Activated naive CD8-positive, alpha-beta T cell treated with anti-CD3 and anti-CD28 coated beads for 36 hours (primary cell): ENCODE measurements at regions not wholly inside any gene's neighbourhood (a gene's known extent, or its start where the extent isn't known, plus 50 kb on each side); places are given as distances from the start of the nearest gene placed in this dataset.
"Not testable (repeated sequence)": the region's sequence is repeated elsewhere in the genome, so short reads cannot be mapped to it uniquely, and the experiment has no call there.

Source experiments
- DNase-seq: peaks from one replicate; pipeline ENCODE4 v3.0.0; 2021
- H3K27ac Mint-ChIP-seq: one replicate; pipeline ENCODE4 v1.8.0; 2022; ENCODE audit warnings: mild to moderate bottlenecking, moderate library complexity, mixed read lengths
- H3K27me3 Mint-ChIP-seq: one replicate; pipeline ENCODE4 v1.8.0; 2022; ENCODE audit warnings: mild to moderate bottlenecking, mixed read lengths
- H3K36me3 Mint-ChIP-seq: one replicate; pipeline ENCODE4 v1.8.0; 2021; ENCODE audit warnings: mild to moderate bottlenecking, mixed read lengths
- H3K4me1 Mint-ChIP-seq: one replicate; pipeline ENCODE4 v1.8.0; 2021; ENCODE audit warnings: mixed read lengths
- H3K4me3 Mint-ChIP-seq: one replicate; pipeline ENCODE4 v1.8.0; 2022; ENCODE audit warnings: mild to moderate bottlenecking, moderate library complexity, mixed read lengths
- H3K9me3 Mint-ChIP-seq: one replicate; pipeline ENCODE4 v1.8.0; 2022; ENCODE audit warnings: mixed read lengths

GRCh38 chr21:36603221-36603620 lies 95.7 kb upstream of the SIM2 start:
- Mint-ChIP-seq H3K4me3 (no peak overlapping the region), H3K27me3 (no peaks in the 10 kb centered on the region), H3K27ac (peak overlapping the region; percentile 63), H3K36me3 (no peaks in the 10 kb centered on the region), H3K4me1 (peaks cover 14% of the 10 kb centered on the region), H3K9me3 (peaks cover 1% of the 10 kb centered on the region)
- DNase-seq, result no peak

GRCh38 chr21:36605426-36605825 lies 93.5 kb upstream of the SIM2 start:
- Mint-ChIP-seq H3K27me3 (no peaks in the 10 kb centered on the region), H3K4me3 (no peak overlapping the region), H3K27ac (no peak overlapping the region), H3K9me3 (peaks cover 6% of the 10 kb centered on the region), H3K36me3 (no peaks in the 10 kb centered on the region), H3K4me1 (peaks cover 14% of the 10 kb centered on the region)
- no peak for DNase-seq

DNA sequence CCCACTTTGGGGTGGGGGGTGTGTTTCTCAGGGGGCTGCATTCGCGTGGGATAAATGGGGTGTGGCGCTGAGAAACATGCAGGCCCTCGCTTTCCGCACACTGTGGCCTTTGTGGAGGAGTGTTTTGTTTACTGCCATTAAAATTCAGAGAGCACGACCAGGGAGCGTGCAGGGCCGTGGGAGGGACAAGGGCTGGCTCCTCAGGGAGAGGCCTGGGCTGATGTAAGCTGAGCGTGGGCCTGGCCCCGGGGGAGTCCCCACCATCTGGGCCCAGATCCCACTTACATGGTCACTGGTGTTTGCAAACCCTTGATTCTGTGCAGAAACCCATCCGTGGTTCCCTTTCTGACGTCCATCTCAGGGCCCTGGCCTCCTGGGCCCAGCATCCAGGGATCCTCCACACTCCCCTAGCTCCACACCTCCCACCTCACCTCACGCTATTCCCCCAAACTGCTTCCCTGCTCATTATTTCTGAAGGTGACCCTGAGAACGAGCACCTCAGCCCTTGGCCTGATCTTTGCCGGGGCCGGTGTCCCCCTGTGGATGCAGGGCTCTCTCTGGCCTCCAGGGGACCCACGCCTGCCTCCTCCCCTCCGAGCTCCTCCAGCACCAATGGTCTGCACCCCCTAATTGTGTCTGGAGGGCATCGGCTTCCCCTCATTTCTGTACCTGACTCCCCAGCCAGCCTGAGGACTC lies 92.5 kb upstream of the SIM2 start:
- H3K4me3 Mint-ChIP-seq, result no peak overlapping the region
- H3K36me3 Mint-ChIP-seq, result no peaks in the 10 kb centered on the region
- no peaks in the 10 kb centered on the region for H3K27me3 Mint-ChIP-seq
- H3K4me1 Mint-ChIP-seq, result peaks cover 14% of the 10 kb centered on the region
- peaks cover 6% of the 10 kb centered on the region for H3K9me3 Mint-ChIP-seq
- DNase-seq, result no peak
- no peak overlapping the region for H3K27ac Mint-ChIP-seq

DNA sequence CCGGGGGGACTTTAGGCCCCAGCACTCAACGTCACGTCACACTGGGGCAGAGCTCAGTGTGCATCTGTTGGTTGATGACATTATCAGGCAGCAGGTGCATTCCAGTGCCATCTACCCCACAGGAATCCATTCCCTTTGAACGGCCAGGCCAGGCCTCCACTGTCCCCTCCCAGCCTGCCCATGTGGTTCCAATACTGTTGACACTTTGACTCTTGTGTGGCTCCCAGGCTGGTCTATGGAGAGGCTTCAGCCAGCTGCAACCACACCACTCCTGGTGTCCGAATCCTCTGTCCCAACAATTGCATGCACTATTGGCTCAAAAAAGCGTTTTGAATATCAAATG lies 92.0 kb upstream of the SIM2 start:
- H3K9me3 Mint-ChIP-seq, result peaks cover 6% of the 10 kb centered on the region
- H3K4me1 Mint-ChIP-seq, result peaks cover 14% of the 10 kb centered on the region
- no peak for DNase-seq
- H3K27me3 Mint-ChIP-seq, result no peaks in the 10 kb centered on the region
- no peaks in the 10 kb centered on the region for H3K36me3 Mint-ChIP-seq
- no peak overlapping the region for H3K27ac Mint-ChIP-seq
- H3K4me3 Mint-ChIP-seq, result no peak overlapping the region

DNA sequence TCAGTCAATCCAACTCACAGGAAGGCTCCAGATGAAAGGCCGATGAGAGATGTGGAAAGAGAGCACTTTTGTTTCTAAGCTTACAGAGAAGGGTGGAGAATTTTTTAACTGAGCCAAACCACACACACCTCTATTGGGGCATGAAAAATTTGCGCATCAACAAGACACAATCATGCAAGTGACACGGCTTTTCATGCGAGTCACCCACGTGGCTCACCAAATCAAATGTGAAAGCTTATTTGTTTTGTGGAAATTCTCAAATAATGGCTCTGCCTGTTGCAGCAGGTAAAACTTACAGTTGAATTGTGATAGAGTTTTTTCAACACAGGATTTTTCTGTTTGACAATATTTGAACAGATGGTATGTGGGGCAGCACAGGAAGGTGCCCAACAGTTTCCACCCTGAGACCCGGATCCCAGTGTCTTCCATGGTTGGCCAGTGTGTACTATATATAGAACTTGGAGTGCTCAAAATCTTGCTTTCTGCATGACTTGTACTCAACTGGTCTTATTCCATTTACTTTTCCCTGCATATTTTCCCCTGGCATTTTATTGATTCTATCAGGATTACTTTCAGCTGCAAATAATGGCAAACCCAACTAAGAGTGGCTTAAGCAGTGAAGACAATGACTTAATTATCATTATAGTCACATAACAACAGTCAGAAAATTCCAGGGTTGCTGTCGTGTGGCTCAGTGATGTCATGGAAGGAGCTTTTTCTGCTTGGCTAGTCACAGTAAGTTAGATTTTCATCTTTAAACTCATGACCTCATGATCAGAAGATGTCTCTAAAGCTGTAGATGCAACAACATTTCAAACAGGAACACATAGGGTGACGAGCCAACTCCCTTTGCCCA lies 90.6 kb upstream of the SIM2 start:
- Mint-ChIP-seq H3K27ac (no peak overlapping the region), H3K9me3 (peaks cover 6% of the 10 kb centered on the region), H3K4me3 (no peak overlapping the region), H3K36me3 (no peaks in the 10 kb centered on the region), H3K4me1 (peaks cover 6% of the 10 kb centered on the region), H3K27me3 (peaks cover 3% of the 10 kb centered on the region)
- DNase-seq, result no peak

- no peaks in the 10 kb centered on the region for H3K36me3 Mint-ChIP-seq
Measured at GRCh38 chr21:36608897-36609225, 90.1 kb upstream of the SIM2 start.

GRCh38 chr21:36609654-36610053 lies 89.3 kb upstream of the SIM2 start:
- H3K27me3 Mint-ChIP-seq, result peaks cover 4% of the 10 kb centered on the region
- peaks cover 6% of the 10 kb centered on the region for H3K9me3 Mint-ChIP-seq
- H3K4me3 Mint-ChIP-seq, result no peak overlapping the region
- H3K27ac Mint-ChIP-seq, result no peak overlapping the region
- H3K36me3 Mint-ChIP-seq, result no peaks in the 10 kb centered on the region
- H3K4me1 Mint-ChIP-seq, result no peaks in the 10 kb centered on the region
- no peak for DNase-seq

More at GRCh38 chr21:36608897-36609225, 90.1 kb upstream of the SIM2 start:
- peak overlapping the region; percentile 31 for H3K27ac Mint-ChIP-seq
- peaks cover 4% of the 10 kb centered on the region for H3K4me1 Mint-ChIP-seq
- no peak overlapping the region for H3K4me3 Mint-ChIP-seq
- peaks cover 4% of the 10 kb centered on the region for H3K27me3 Mint-ChIP-seq
- peaks cover 6% of the 10 kb centered on the region for H3K9me3 Mint-ChIP-seq
- no peak for DNase-seq

- Mint-ChIP-seq H3K36me3 (no peaks in the 10 kb centered on the region), H3K4me1 (no peaks in the 10 kb centered on the region), H3K9me3 (peaks cover 6% of the 10 kb centered on the region), H3K4me3 (no peak overlapping the region), H3K27ac (no peak overlapping the region), H3K27me3 (peaks cover 4% of the 10 kb centered on the region)
- DNase-seq, result no peak
Measured at GRCh38 chr21:36610201-36610600, 88.7 kb upstream of the SIM2 start.

DNA sequence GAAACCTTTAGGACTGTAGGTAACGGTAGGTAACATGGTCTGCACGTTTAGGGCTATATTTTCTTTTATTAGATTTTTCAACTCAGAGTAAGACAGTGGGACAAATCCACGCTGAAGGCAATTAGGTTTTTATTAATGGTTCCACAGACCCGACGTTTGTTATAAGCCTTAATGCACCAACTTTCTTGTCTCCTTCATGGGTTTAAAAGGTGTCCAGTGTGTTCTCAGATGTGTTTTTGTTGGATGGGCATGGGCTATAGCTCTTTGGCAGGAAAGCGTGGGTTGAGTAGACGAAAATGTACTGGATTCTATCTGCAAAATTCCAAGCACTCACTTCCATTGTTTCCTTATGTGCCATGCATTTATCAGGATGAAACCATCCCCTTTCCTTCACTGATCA lies 88.0 kb upstream of the SIM2 start:
- Mint-ChIP-seq H3K27ac (no peak overlapping the region), H3K9me3 (peaks cover 6% of the 10 kb centered on the region), H3K27me3 (peaks cover 4% of the 10 kb centered on the region), H3K36me3 (no peaks in the 10 kb centered on the region), H3K4me3 (no peak overlapping the region), H3K4me1 (no peaks in the 10 kb centered on the region)
- no peak for DNase-seq

DNA sequence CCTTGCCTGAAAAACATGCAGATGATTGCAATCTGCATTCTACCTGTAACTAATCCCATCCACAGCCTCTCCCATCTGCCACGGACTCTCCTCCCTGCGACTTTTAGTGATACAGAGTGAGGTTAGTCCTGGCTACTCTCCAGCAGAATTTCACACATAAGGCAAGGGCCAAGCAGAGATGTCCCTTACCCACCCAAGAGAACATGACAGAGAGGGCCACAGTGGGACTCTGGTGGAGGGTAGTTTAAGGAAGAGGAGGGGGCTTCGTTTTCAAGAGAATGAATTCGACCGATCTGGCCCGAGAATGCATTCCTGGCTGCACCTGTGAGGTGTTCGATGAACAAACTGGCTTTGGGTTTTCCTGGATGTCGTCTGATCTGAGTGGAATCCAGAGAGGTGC lies 87.5 kb upstream of the SIM2 start:
- Mint-ChIP-seq H3K4me3 (no peak overlapping the region), H3K27ac (no peak overlapping the region), H3K36me3 (no peaks in the 10 kb centered on the region), H3K4me1 (no peaks in the 10 kb centered on the region), H3K9me3 (peaks cover 6% of the 10 kb centered on the region), H3K27me3 (peaks cover 4% of the 10 kb centered on the region)
- DNase-seq, result no peak

DNA sequence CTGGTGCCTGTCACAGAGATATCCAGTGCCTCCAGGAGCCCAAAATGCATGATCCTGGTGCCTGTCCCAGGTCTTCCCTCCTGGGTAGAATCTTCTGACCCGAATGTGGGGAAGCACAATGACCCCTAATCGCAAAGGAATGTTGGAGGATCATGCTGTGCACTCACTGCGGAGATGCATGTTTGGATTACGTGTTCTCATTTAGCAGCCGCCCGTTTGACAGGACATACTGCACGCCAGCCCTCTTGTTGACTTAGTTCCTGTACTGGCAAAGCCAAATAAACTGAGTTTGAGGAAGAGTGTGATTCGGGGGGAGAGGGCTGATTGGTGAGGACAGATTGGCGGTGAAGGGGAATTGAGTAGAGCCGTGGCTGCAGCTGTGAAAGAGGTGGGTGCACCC lies 85.9 kb upstream of the SIM2 start:
- DNase-seq, result no peak
- peaks cover 10% of the 10 kb centered on the region for H3K9me3 Mint-ChIP-seq
- H3K27ac Mint-ChIP-seq, result no peak overlapping the region
- H3K4me1 Mint-ChIP-seq, result no peaks in the 10 kb centered on the region
- H3K4me3 Mint-ChIP-seq, result no peak overlapping the region
- H3K27me3 Mint-ChIP-seq, result peaks cover 4% of the 10 kb centered on the region
- H3K36me3 Mint-ChIP-seq, result no peaks in the 10 kb centered on the region

DNA sequence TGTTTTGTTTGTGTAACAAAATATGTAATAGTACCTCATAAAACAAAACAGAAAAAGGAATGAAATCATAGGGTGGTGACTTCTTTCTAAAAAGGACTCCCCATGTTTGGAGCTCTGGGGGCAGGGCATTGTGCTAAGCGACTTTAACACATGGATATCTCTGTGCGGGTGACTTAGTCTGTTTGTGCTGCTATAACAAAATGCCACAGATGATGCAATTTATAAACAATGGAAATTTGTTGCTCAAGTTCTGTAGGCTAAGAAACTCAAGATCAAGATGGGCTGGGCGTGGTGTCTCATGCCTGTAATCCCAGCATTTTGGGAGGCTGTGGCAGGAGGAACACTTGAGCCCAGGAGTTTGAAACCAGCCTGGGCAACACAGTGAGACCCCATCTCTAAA lies 85.4 kb upstream of the SIM2 start:
- H3K27me3 Mint-ChIP-seq, result peaks cover 4% of the 10 kb centered on the region
- DNase-seq, result no peak
- H3K4me3 Mint-ChIP-seq, result no peak overlapping the region
- peaks cover 10% of the 10 kb centered on the region for H3K9me3 Mint-ChIP-seq
- H3K4me1 Mint-ChIP-seq, result no peaks in the 10 kb centered on the region
- no peak overlapping the region for H3K27ac Mint-ChIP-seq
- H3K36me3 Mint-ChIP-seq, result no peaks in the 10 kb centered on the region

DNA sequence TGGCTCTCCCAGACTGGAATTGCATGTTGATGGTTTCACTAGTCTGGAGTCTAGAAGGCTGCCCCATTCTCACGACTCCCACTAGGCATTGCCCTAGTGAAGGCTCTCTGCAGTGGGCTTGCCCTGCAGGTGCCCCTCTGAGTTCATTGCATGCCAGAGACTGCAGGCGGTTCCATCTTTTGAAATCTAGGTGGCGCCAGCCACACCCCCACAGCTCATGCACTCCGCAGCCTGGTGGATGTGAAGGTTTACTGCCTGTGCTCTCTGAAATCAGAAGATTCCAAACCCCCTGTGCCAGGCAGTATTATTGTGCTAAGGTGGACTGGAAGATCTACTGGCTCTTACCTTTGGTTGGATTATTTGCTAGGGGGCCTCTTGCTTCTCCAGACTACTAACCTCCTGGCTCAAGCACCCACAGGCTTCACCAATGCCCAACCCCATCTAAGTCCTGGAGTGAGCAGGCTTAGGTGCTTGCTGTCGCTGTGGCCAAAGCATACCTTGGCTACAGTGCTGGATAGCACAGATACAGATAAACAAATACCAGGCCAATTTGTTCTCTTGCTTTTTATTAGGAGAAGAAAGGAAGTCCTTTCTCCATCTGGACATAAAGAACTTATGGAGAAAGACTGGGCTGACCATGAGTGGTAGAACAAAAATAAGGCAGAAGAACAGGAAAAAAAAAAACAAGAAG lies 83.5 kb upstream of the SIM2 start:
- Mint-ChIP-seq H3K27ac (no peak overlapping the region), H3K4me3 (no peak overlapping the region), H3K4me1 (no peaks in the 10 kb centered on the region), H3K9me3 (peaks cover 9% of the 10 kb centered on the region), H3K36me3 (no peaks in the 10 kb centered on the region), H3K27me3 (peaks cover 4% of the 10 kb centered on the region)
- no peak for DNase-seq

- H3K27me3 Mint-ChIP-seq, H3K27ac Mint-ChIP-seq, H3K36me3 Mint-ChIP-seq, DNase-seq, H3K4me3 Mint-ChIP-seq, H3K4me1 Mint-ChIP-seq: not testable (repeated sequence)
- peaks cover 13% of the 10 kb centered on the region for H3K9me3 Mint-ChIP-seq
Measured at GRCh38 chr21:36616773-36617172, 82.1 kb upstream of the SIM2 start.

- H3K36me3 Mint-ChIP-seq, H3K4me1 Mint-ChIP-seq, H3K27ac Mint-ChIP-seq, H3K4me3 Mint-ChIP-seq, H3K27me3 Mint-ChIP-seq, DNase-seq: not testable (repeated sequence)
- peaks cover 11% of the 10 kb centered on the region for H3K9me3 Mint-ChIP-seq
Measured at GRCh38 chr21:36621794-36622193, 77.1 kb upstream of the SIM2 start.
